SK-N-SH (cell line): ENCODE measurements at regions not wholly inside any gene's neighbourhood (a gene's known extent, or its start where the extent isn't known, plus 50 kb on each side); places are given as distances from the start of the nearest gene placed in this dataset.
A peak's percentile ranks its signal among the peaks of the same experiment; 100 is the strongest.

Experiments used
- CTCF ChIA-PET: fragments of 300-600, 350-600 bp; formaldehyde crosslinking; extraction: SDS; loops from one replicate; lab custom pipeline; 2021; lab: Yijun Ruan, JAX
- POLR2A ChIA-PET: fragments of 350-600 bp; sonication (Branson Sonifier 250); formaldehyde crosslinking; extraction: SDS; loops from one replicate; lab custom pipeline; 2020; ENCODE audit warnings: antibody characterized with exemption, inconsistent platforms; lab: Yijun Ruan, JAX
- DNase-seq: peaks from one replicate; pipeline ENCODE4 v3.0.0; 2012
- H2AFZ ChIP-seq: fragments of 200-600 bp; sonication (generic); 2 replicates; pipeline ENCODE4 v1.8.1; 2016; ENCODE audit warnings: antibody characterized with exemption, mild to moderate bottlenecking, low read depth
- H3F3A ChIP-seq: fragments of 200-600 bp; sonication (generic); replicated peaks from 2 replicates; pipeline ENCODE3; 2016; ENCODE audit warnings: antibody characterized with exemption, mild to moderate bottlenecking; ENCODE audit not compliant: insufficient read depth
- H3K27ac ChIP-seq, 2 experiments: fragments of 200-500 bp in 1 of 2; fragments of 200-600 bp in 1 of 2; sonication (Bioruptor generic) in 1 of 2; sonication (generic), shearing (Covaris generic) in 1 of 2; 2 replicates each; pipeline versions ENCODE4 v1.5.1 to v1.6.1; 2014 to 2016; ENCODE audit warnings: low read depth in 2 of 2, inconsistent platforms in 1 of 2, low read length in 1 of 2, mild to moderate bottlenecking in 1 of 2, mixed read lengths in 1 of 2
- H3K27me3 ChIP-seq: fragments of 200-600 bp; sonication (generic), shearing (Covaris generic); 2 replicates; pipeline ENCODE4 v1.6.1; 2016; ENCODE audit warnings: mixed run types; ENCODE audit not compliant: insufficient read depth
- H3K36me3 ChIP-seq, 2 experiments: fragments of 200-500 bp in 1 of 2; fragments of 200-600 bp in 1 of 2; sonication (Bioruptor generic) in 1 of 2; sonication (generic) in 1 of 2; replicated peaks in 1 of 2; 2 replicates each; pipeline versions ENCODE3 to v1.5.1; 2014 to 2016; ENCODE audit warnings: low read length in 1 of 2, mild to moderate bottlenecking in 1 of 2; ENCODE audit not compliant: insufficient read depth in 2 of 2, control insufficient read depth in 1 of 2
- H3K4me1 ChIP-seq, 2 experiments: fragments of 200-500 bp in 1 of 2; fragments of 200-600 bp in 1 of 2; sonication (Bioruptor generic) in 1 of 2; sonication (generic), shearing (Covaris generic) in 1 of 2; 2 replicates each; pipeline versions ENCODE4 v1.5.1 to v1.6.1; 2014 to 2016; ENCODE audit warnings: low read depth in 1 of 2, low read length in 1 of 2, mixed run types in 1 of 2; ENCODE audit not compliant: insufficient read depth in 2 of 2, control insufficient read depth in 1 of 2
- H3K4me2 ChIP-seq: fragments of 200-600 bp; sonication (generic), shearing (Covaris generic); 2 replicates; pipeline ENCODE4 v1.6.1; 2017; ENCODE audit warnings: mixed run types
- H3K4me3 ChIP-seq, 2 experiments: fragments of 200-500 bp in 1 of 2; fragments of 200-600 bp in 1 of 2; sonication (Bioruptor generic) in 1 of 2; sonication (generic), shearing (Covaris generic) in 1 of 2; 2 replicates each; pipeline versions ENCODE4 v1.5.1 to v1.8.1; 2014 to 2016; ENCODE audit warnings: low read depth in 2 of 2, inconsistent platforms in 1 of 2, low read length in 1 of 2, mild to moderate bottlenecking in 1 of 2, mixed read lengths in 1 of 2, moderate library complexity in 1 of 2
- H3K79me2 ChIP-seq: fragments of 200-600 bp; sonication (generic); 2 replicates; pipeline ENCODE4 v1.8.1; 2017; ENCODE audit warnings: mild to moderate bottlenecking; ENCODE audit not compliant: insufficient read depth
- H3K9ac ChIP-seq: fragments of 200-600 bp; sonication (generic); 2 replicates; pipeline ENCODE4 v1.6.1; 2017; ENCODE audit warnings: mixed run types
- H3K9me2 ChIP-seq: fragments of 200-600 bp; sonication (generic); 2 replicates; pipeline ENCODE4 v1.6.1; 2017; ENCODE audit warnings: mixed run types
- H3K9me3 ChIP-seq: fragments of 200-600 bp; sonication (generic); 2 replicates; pipeline ENCODE4 v1.6.1; 2017; ENCODE audit warnings: mixed run types, mild to moderate bottlenecking, moderate library complexity
- H4K20me1 ChIP-seq: fragments of 200-600 bp; sonication (generic); 2 replicates; pipeline ENCODE4 v1.6.1; 2017; ENCODE audit warnings: mild to moderate bottlenecking, mixed run types; ENCODE audit not compliant: insufficient read depth
- CTCF ChIP-seq: fragments of 200-600 bp; sonication (generic); IDR thresholded peaks from 2 replicates; pipeline ENCODE4 v1.6.1; 2017; ENCODE audit warnings: antibody characterized with exemption, mild to moderate bottlenecking, moderate library complexity
- ELF1 ChIP-seq: IDR thresholded peaks from 2 replicates; pipeline ENCODE4 v1.4.0; 2012
- EP300 ChIP-seq, 2 experiments: IDR thresholded peaks; 2 replicates each; pipeline versions ENCODE4 v1.4.0 to v1.6.1; 2012; ENCODE audit warnings: borderline replicate concordance in 1 of 2, low read depth in 1 of 2, low read length in 1 of 2
- EZH2phosphoT487 ChIP-seq: fragments of 200-600 bp; sonication (generic); IDR thresholded peaks from 2 replicates; pipeline ENCODE4 v1.6.1; 2017; ENCODE audit warnings: low read depth, mixed run types, mild to moderate bottlenecking, antibody characterized with exemption, moderate library complexity, borderline replicate concordance
- FOSL2 ChIP-seq: IDR thresholded peaks from 2 replicates; pipeline ENCODE4 v1.4.0; 2012; ENCODE audit warnings: low read depth, mild to moderate bottlenecking, moderate library complexity, borderline replicate concordance
- FOXM1 ChIP-seq: IDR thresholded peaks from 2 replicates; pipeline ENCODE4 v1.4.0; 2012; ENCODE audit warnings: low read depth, mild to moderate bottlenecking
- GATA2 ChIP-seq: sonication (generic); formaldehyde crosslinking; IDR thresholded peaks from 2 replicates; pipeline ENCODE4 v1.5.0; 2020; ENCODE audit warnings: mild to moderate bottlenecking, missing genetic modification reagents
- IRF3 ChIP-seq: fragments of 150-350 bp; IDR thresholded peaks from 2 replicates; pipeline ENCODE4 v1.6.1; 2016; ENCODE audit warnings: mild to moderate bottlenecking, low read depth, low read length
- JUND ChIP-seq: IDR thresholded peaks from 2 replicates; pipeline ENCODE4 v1.4.0; 2012
- MXI1 ChIP-seq: IDR thresholded peaks from 2 replicates; pipeline ENCODE4 v1.6.1; 2012; ENCODE audit warnings: mild to moderate bottlenecking, low read depth, low read length, improper control_type of control experiment
- RAD21 ChIP-seq: IDR thresholded peaks from 2 replicates; pipeline ENCODE4 v1.6.1; 2012; ENCODE audit warnings: mild to moderate bottlenecking, low read length
- RFX5 ChIP-seq: IDR thresholded peaks from 2 replicates; pipeline ENCODE4 v1.6.1; 2012; ENCODE audit warnings: mild to moderate bottlenecking, improper control_type of control experiment, low read length
- RXRA ChIP-seq: IDR thresholded peaks from 2 replicates; pipeline ENCODE4 v1.4.0; 2012; ENCODE audit warnings: low read depth, mild to moderate bottlenecking, borderline replicate concordance
- SMC3 ChIP-seq: IDR thresholded peaks from 2 replicates; pipeline ENCODE4 v1.6.1; 2012; ENCODE audit warnings: low read depth, low read length, improper control_type of control experiment
- TEAD4 ChIP-seq: IDR thresholded peaks from 2 replicates; pipeline ENCODE4 v1.4.0; 2012; ENCODE audit warnings: mild to moderate bottlenecking, borderline replicate concordance; ENCODE audit not compliant: insufficient read depth
- YY1 ChIP-seq: IDR thresholded peaks from 2 replicates; pipeline ENCODE4 v1.4.0; 2012; ENCODE audit warnings: low read depth, mild to moderate bottlenecking
- WGBS: methylation state at CpG from one replicate; pipeline ENCODE4 v1.1.6; 2017; ENCODE audit warnings: low lambda C conversion rate; 5-methylcytosine and 5-hydroxymethylcytosine counted together
- TF ChIP-seq, protein P1 (sequence below): IDR thresholded peaks from 2 replicates; pipeline ENCODE4 v1.6.1; 2012; ENCODE audit warnings: mild to moderate bottlenecking, low read depth, low read length, moderate library complexity

GRCh38 chr5:129852747-129853352 is 51.4 kb upstream of the CHSY3 start:
- no peaks in the 10 kb centered on the region for H4K20me1 ChIP-seq
- peaks cover 4% of the 10 kb centered on the region; the same call in 1 of the 2 replicates for H3K27me3 ChIP-seq
- H3K9me3 ChIP-seq: no peaks in the 10 kb centered on the region
- no peak overlapping the region for H3K4me2 ChIP-seq
- CTCF ChIA-PET: interaction anchor here (0.5 to 7.2 kb wide), 35 partner anchors 9 to 1891 kb away, joined by 3 to 93 read pairs (median 4); partner anchors contain the start of gene MINAR2
- H3F3A ChIP-seq: no peaks in the 10 kb centered on the region
- TF ChIP-seq RAD21 (peak; percentile 72), RFX5 (peak; percentile 64), MXI1 (no peak), ELF1 (no peak), IRF3 (no peak), JUND (no peak), SMC3 (peak; percentile 75), TEAD4 (no peak), EZH2phosphoT487 (no peak), EP300 (IDR thresholded peaks at IDR 0.05; ENCODE audit: borderline replicate concordance in 1 of 2, low read depth in 1 of 2, low read length in 1 of 2) (no peak), RXRA (no peak), GATA2 (no peak), YY1 (no peak), FOSL2 (no peak), FOXM1 (no peak), CTCF (peak; percentile 97)
- TF ChIP-seq, protein P1, sequence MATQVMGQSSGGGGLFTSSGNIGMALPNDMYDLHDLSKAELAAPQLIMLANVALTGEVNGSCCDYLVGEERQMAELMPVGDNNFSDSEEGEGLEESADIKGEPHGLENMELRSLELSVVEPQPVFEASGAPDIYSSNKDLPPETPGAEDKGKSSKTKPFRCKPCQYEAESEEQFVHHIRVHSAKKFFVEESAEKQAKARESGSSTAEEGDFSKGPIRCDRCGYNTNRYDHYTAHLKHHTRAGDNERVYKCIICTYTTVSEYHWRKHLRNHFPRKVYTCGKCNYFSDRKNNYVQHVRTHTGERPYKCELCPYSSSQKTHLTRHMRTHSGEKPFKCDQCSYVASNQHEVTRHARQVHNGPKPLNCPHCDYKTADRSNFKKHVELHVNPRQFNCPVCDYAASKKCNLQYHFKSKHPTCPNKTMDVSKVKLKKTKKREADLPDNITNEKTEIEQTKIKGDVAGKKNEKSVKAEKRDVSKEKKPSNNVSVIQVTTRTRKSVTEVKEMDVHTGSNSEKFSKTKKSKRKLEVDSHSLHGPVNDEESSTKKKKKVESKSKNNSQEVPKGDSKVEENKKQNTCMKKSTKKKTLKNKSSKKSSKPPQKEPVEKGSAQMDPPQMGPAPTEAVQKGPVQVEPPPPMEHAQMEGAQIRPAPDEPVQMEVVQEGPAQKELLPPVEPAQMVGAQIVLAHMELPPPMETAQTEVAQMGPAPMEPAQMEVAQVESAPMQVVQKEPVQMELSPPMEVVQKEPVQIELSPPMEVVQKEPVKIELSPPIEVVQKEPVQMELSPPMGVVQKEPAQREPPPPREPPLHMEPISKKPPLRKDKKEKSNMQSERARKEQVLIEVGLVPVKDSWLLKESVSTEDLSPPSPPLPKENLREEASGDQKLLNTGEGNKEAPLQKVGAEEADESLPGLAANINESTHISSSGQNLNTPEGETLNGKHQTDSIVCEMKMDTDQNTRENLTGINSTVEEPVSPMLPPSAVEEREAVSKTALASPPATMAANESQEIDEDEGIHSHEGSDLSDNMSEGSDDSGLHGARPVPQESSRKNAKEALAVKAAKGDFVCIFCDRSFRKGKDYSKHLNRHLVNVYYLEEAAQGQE: no peak
- no peak overlapping the region for H2AFZ ChIP-seq
- no peaks in the 10 kb centered on the region for H3K79me2 ChIP-seq
- no peaks in the 10 kb centered on the region for H3K9me2 ChIP-seq
- WGBS: 0% methylated on average over 6 of the region's 6 CpGs
- no peak overlapping the region; a peak in 1 of 4 replicates for H3K4me3 ChIP-seq
- H3K9ac ChIP-seq: no peak overlapping the region
- no peak overlapping the region for H3K27ac ChIP-seq
- POLR2A ChIA-PET: no interaction called here
- H3K4me1 ChIP-seq: no peaks in the 10 kb centered on the region
- DNase-seq: peak; percentile 46
- no peaks in the 10 kb centered on the region for H3K36me3 ChIP-seq
